KMS-11 (cell line): ENCODE measurements at regions not wholly inside any gene's neighbourhood (a gene's known extent, or its start where the extent isn't known, plus 50 kb on each side); places are given as distances from the start of the nearest gene placed in this dataset.

Source experiments
- H2AFZ ChIP-seq: fragments of 200-600 bp; sonication (generic); 2 replicates; pipeline ENCODE4 v1.6.1; 2016; ENCODE audit warnings: antibody characterized with exemption, mixed run types, low read depth
- H3K27ac ChIP-seq: fragments of 200-600 bp; sonication (generic); 2 replicates; pipeline ENCODE4 v1.6.1; 2016; ENCODE audit warnings: mild to moderate bottlenecking, mixed run types
- H3K27me3 ChIP-seq: fragments of 200-600 bp; sonication (generic); 2 replicates; pipeline ENCODE4 v1.6.1; 2017; ENCODE audit warnings: mild to moderate bottlenecking, low read depth, mixed run types, moderate library complexity; ENCODE audit not compliant: insufficient read depth
- H3K36me3 ChIP-seq: fragments of 200-600 bp; sonication (generic); 2 replicates; pipeline ENCODE4 v1.6.1; 2017; ENCODE audit warnings: mild to moderate bottlenecking, mixed run types; ENCODE audit not compliant: insufficient read depth
- H3K4me1 ChIP-seq: fragments of 200-600 bp; sonication (generic); 2 replicates; pipeline ENCODE4 v1.6.1; 2016; ENCODE audit warnings: mild to moderate bottlenecking, low read depth, mixed run types; ENCODE audit not compliant: poor library complexity, severe bottlenecking
- H3K4me2 ChIP-seq: fragments of 200-600 bp; sonication (generic); 2 replicates; pipeline ENCODE4 v1.7.0; 2016; ENCODE audit warnings: mild to moderate bottlenecking, mixed run types
- H3K4me3 ChIP-seq: fragments of 200-600 bp; sonication (generic); IDR thresholded peaks from 2 replicates; pipeline ENCODE4 v1.6.1; 2017; ENCODE audit warnings: low read depth, low read length, mixed read lengths; ENCODE audit not compliant: insufficient read depth
- H3K79me2 ChIP-seq: fragments of 200-600 bp; sonication (generic); 2 replicates; pipeline ENCODE4 v1.6.1; 2016; ENCODE audit warnings: low read depth, mixed run types; ENCODE audit not compliant: insufficient read depth
- H3K9ac ChIP-seq: fragments of 200-600 bp; sonication (generic); 2 replicates; pipeline ENCODE4 v1.6.1; 2016; ENCODE audit warnings: mild to moderate bottlenecking, mixed run types
- H4K20me1 ChIP-seq: fragments of 200-600 bp; sonication (generic); 2 replicates; pipeline ENCODE4 v1.6.1; 2016; ENCODE audit warnings: mild to moderate bottlenecking, mixed run types; ENCODE audit not compliant: insufficient read depth
- CTCF ChIP-seq: fragments of 200-600 bp; sonication (generic); conservative IDR thresholded peaks from 2 replicates; pipeline ENCODE4 v1.6.1; 2017; ENCODE audit warnings: low read depth, mild to moderate bottlenecking, antibody characterized with exemption, low read length, moderate library complexity, mixed read lengths

- no peaks in the 10 kb centered on the region for H3K27me3 ChIP-seq
- H3K79me2 ChIP-seq: no peaks in the 10 kb centered on the region
- H4K20me1 ChIP-seq: no peaks in the 10 kb centered on the region
- H3K36me3 ChIP-seq: no peaks in the 10 kb centered on the region
- H3K4me1 ChIP-seq: no peaks in the 10 kb centered on the region
- H3K4me2 ChIP-seq: no peak overlapping the region
- no peak overlapping the region for H3K27ac ChIP-seq
- H2AFZ ChIP-seq: no peak overlapping the region
- no peak overlapping the region for H3K9ac ChIP-seq
- no peak for TF ChIP-seq CTCF
- H3K4me3 ChIP-seq: no peak overlapping the region
Observed at GRCh38 chr6:22149501-22150367, 147.1 kb downstream of the PRL start.

- H3K27me3 ChIP-seq: no peaks in the 10 kb centered on the region
- H3K27ac ChIP-seq: no peak overlapping the region
- no peaks in the 10 kb centered on the region for H3K4me1 ChIP-seq
- H3K4me2 ChIP-seq: no peak overlapping the region
- no peaks in the 10 kb centered on the region for H3K36me3 ChIP-seq
- H3K4me3 ChIP-seq: no peak overlapping the region
- H2AFZ ChIP-seq: no peak overlapping the region
- H3K79me2 ChIP-seq: no peaks in the 10 kb centered on the region
- no peak overlapping the region for H3K9ac ChIP-seq
- TF ChIP-seq CTCF: no peak
- no peaks in the 10 kb centered on the region for H4K20me1 ChIP-seq
Observed at GRCh38 chr6:22150368-22151035, 146.3 kb downstream of the PRL start.

- Histone ChIP-seq H3K36me3 (no peaks in the 10 kb centered on the region), H3K79me2 (no peaks in the 10 kb centered on the region), H3K4me1 (no peaks in the 10 kb centered on the region)
Observed at GRCh38 chr6:22151892-22152291, 144.9 kb downstream of the PRL start.

DNA sequence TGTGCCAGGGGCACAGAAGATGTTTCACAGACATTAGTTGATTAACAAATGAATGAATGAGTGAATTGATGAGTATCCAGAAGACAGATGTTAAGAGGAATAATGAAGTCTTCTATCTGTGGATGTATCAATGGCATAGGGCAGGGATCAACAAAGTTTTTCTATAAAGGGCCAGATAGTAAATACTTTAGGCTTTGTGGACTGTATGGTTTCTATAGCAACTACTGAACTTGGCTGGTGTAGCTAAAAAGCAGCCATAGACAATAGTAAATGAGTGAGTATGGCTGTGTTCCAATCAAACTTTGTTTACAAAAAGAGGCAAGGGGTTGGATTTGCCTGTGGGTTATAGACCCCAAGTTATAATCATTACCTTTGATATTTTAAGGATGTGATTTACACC lies 144.0 kb downstream of the PRL start:
- H3K4me3 ChIP-seq: no peak overlapping the region
- no peak overlapping the region for H3K27ac ChIP-seq
- H3K9ac ChIP-seq: no peak overlapping the region
- no peaks in the 10 kb centered on the region for H4K20me1 ChIP-seq
- no peaks in the 10 kb centered on the region for H3K27me3 ChIP-seq
- no peak overlapping the region for H2AFZ ChIP-seq
- H3K4me2 ChIP-seq: no peak overlapping the region
- no peaks in the 10 kb centered on the region for H3K79me2 ChIP-seq
- no peaks in the 10 kb centered on the region for H3K4me1 ChIP-seq
- no peak for TF ChIP-seq CTCF
- no peaks in the 10 kb centered on the region for H3K36me3 ChIP-seq

More at GRCh38 chr6:22151892-22152291, 144.9 kb downstream of the PRL start:
- Histone ChIP-seq H3K4me3 (no peak overlapping the region), H2AFZ (no peak overlapping the region), H3K27ac (no peak overlapping the region), H3K9ac (no peak overlapping the region), H3K4me2 (no peak overlapping the region), H3K27me3 (no peaks in the 10 kb centered on the region), H4K20me1 (no peaks in the 10 kb centered on the region)
- TF ChIP-seq CTCF: no peak
